NCI-H460 (cell line): ENCODE measurements at regions not wholly inside any gene's neighbourhood (a gene's known extent, or its start where the extent isn't known, plus 50 kb on each side); places are given as distances from the start of the nearest gene placed in this dataset.
"Not testable (repeated sequence)": the region's sequence is repeated elsewhere in the genome, so short reads cannot be mapped to it uniquely, and the experiment has no call there.

Source experiments
- DNase-seq: peaks from one replicate; pipeline ENCODE4 v3.0.0-alpha.2; 2016; ENCODE audit warnings: low read depth; ENCODE audit errors: extremely low read depth

DNA sequence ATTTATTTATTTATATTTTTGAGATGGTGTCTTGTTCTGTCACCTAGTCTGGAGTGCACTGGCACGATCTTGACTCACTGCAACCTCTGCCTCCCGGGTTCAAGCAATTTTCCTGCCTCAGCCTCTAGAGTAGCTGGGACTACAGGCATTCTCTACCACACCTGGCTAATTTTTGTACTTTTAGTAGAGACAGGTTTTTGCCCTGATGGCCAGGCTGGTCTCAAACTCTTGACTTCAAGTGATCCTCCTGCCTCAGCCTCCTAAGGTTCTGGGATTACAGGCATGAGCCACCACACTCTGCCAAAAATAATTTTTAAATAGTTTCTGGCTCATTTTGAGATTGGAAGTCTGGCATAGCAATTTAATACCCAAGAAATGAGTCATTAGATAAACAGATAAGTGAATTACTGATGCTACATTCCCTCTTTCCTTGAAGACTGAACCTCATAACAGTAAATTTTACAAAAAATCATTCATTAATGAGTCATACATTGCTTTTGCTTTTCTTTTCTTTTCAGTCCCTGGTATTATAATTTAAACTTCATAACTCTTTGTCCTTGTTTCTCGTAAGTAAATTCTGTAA is 881.6 kb upstream of the PIK3C3 start:
- no peak for DNase-seq

DNA sequence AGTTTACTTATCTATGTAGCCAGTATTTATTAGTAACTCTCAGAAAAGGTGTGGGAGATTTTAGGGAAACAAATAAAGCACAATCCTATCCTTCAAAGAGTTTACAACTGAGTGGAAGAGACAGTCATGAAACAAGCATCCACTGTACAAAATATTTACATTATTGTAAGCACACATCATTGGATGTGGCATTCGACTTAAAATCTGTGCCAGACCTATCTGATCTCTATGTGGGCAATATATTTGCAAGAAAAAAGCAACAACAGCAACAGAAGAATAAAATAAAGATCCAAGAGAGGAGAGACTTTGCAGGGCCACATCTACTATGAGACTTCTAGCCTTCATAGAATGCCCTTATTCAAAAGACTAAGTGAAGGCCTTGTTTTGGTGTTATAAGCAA is 882.1 kb upstream of the PIK3C3 start:
- DNase-seq, result no peak

- no peak for DNase-seq
These were observed 883.2 kb upstream of the PIK3C3 start for GRCh38 chr18:41071826-41072225.

GRCh38 chr18:41069167-41069566 is 885.9 kb upstream of the PIK3C3 start:
- DNase-seq, result no peak

DNA sequence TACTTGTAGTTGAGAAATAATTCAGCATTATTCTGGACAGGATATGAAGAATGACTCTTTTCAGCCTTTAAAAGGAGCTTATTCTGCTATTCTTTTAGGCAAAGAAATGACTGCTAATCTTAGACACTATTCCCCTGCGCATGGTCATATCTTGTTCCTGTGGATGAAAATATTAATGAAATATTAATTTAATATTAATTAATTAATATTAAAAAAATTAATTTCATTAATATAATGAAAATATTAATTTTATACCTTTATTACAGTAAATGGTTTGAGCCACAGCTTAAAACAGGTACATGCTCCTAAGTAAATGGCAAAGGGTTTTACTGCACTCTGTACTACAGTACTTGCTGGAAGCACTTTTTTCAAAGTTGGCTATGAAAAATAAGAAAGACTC is 890.1 kb upstream of the PIK3C3 start:
- DNase-seq, result no peak

GRCh38 chr18:41060967-41061366 is 894.1 kb upstream of the PIK3C3 start:
- DNase-seq, result no peak

DNA sequence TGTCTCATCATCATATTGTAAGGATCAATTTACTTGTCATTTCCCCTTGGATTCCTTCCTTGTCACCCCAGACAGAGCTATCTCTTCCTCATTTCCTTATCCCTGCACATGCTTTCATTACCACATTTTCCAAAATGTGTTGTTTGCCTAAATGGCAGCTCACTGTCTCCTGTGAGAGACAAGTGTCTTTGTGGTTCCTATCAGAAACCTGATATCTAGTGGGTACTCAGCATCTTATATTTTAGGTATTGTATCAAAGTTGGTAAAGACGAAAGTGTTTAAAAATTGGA is 896.0 kb upstream of the PIK3C3 start:
- no peak for DNase-seq

DNA sequence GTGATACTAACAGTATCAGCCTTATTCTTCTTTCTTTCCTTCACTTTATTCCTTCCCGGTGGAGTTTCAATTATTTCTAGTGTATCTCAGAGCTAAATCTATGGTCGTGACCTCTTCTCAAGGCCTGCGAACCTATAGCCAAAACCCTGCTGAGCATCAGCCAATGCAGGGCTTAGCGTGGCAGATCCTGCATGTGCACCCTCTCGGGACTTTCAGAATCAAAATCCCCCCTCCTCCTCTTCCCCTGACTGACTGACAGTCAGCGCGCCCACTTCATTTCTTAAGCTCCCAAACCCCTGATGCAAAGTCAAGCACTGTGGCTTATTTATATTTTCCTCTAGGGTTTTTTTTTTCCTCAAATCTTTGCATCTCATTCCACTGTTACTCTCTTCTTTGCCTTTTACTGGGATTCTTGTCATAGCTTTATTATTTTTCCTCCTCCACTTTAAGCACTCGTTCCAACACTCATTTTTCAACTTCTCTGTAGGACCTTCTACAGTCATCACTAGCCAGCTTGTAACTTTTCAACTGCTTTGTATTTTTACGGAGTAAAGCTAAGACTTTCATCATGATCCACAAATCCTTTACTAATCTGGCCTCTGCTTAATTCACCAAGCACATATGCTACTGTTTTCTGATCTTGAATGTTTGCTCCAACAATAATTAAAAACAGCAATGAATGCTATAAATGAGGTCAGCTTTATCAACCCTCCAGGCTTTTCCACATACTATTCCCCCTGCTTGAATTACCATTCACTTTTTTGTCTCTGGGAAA is 896.5 kb upstream of the PIK3C3 start:
- DNase-seq, result no peak

DNA sequence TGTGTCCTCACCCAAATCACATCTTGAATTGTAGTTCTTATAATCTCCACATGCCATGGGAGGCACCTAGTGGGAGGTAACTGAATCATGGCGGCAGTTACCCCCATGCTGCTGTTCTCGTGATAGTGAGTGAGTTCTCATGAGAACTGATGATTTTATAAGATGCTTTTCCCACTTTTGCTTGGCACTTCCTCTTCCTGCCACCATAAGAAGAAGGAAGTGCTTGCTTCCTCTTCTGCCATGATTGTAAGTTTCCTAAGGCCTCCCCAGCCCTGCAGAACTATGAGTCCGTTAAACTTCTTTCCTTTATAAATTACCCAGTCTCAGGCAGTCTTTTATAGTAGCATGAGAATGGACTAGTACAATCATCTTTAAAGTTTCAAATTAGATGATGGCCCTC is 902.4 kb upstream of the PIK3C3 start:
- DNase-seq, result no peak

GRCh38 chr18:41046250-41046649 is 908.8 kb upstream of the PIK3C3 start:
- not testable (repeated sequence) for DNase-seq

GRCh38 chr18:41043876-41044275 is 911.2 kb upstream of the PIK3C3 start:
- no peak for DNase-seq

DNA sequence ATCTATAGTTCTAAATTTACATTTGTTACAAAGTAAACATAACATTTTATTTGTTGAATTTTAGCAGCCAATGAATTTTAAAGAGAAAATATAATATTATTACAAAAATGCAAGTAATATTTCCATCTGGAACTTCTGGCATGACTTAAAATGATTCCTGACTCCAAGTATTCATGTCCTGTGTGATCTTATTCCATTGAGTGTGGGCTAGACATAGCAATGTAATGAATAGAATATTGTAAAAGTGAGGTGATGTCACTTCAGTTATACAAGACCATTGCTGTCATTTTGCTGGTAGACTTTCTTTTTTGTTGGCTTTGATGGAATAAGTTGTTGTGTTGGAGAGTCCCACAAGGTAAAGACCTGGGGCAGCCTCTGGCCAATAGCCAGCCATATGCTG is 912.2 kb upstream of the PIK3C3 start:
- no peak for DNase-seq

DNA sequence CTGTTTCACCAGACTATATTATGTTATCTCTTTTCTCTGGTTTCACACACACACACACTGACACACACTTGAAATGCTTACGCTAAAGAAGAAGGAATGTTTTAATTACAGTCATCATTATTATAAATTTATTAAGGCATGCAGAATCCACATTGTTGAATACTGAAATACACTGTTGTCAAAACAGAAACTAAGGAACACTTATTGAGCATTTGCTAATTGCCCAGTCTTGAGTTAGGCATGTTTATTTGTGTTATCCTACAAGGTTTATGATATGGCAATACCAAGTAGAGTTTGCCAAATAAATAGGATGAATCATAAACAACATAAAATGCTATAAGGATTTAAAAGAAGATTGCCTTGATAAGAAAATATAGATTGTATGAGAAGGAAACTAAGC is 917.0 kb upstream of the PIK3C3 start:
- no peak for DNase-seq

DNA sequence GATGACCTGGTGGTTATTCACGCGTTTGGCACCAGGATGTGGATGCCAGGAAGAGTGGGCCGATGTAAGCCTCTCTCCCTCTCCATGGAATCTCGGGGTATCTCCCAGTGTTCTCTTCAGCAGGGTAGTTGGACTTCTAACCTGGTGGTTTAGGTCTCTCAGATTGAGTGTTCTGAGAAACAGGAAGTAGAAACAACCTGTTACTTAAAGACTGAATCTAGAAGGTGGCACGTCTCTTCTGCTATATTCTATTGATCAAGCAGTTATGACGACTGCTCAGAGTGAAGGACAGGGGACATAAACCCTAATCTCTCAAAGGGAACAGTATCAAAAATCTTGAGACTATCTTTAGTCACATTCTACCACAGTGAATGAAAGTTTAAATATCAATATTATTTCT is 918.7 kb upstream of the PIK3C3 start:
- DNase-seq, result no peak

- no peak for DNase-seq
These were observed 920.6 kb upstream of the PIK3C3 start for GRCh38 chr18:41034413-41034812.

DNA sequence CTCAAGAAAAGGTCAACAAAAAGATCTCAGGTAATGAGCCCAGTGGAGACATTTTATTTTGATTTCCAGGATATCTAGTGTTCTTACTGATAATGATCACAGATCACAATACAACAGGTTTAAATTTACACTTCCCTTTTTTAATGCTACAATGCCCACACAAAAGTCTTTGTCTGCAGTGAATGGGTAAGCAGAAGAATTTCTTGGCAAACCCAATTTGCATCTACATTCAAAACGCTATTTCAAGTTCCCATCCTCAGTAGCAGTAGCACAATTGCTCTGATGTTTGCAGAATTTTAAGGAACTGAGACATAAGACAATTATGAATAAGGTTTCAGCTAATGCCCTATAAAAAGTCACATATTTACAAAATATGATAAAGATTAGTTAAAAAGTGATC is 929.4 kb upstream of the PIK3C3 start:
- DNase-seq, result no peak

GRCh38 chr18:41024792-41025191 is 930.2 kb upstream of the PIK3C3 start:
- no peak for DNase-seq

GRCh38 chr18:41022484-41022883 is 932.5 kb upstream of the PIK3C3 start:
- no peak for DNase-seq

DNA sequence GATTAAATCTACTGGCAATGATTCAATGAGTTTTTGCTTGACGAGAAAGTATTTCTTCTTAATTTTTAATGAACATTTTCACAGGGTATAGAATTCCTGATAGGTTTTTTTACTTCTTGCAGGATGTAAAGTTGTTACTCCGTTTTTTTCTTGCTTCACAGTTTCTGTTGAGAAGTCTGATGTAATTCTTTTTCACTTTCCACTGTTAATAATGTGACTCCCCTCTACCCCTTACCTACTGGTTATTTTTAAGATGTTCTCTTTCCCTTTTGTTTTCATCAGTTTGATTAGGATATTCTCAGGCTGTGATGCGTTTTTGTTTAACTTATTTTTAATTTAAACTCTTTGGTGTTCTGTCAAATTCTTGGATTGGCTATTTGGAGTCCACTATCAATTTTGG is 933.9 kb upstream of the PIK3C3 start:
- DNase-seq, result no peak

DNA sequence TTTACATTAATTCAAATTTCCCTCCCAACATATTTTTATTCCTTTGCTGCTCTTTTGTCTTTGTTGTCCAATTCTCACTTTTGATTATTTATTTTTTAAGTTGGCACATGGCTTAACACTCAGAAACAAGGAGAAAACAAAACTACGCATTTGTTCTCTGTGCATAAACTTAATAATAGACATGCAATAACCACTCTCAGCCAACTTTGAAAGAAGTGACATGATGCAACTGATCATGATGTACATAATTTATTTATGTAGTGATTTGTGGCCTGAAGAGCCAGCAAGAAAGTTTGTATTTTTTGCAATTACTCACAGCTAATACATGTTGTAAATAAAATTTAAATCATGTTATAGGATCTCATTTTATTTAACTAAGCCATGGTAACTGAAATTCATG is 942.8 kb upstream of the PIK3C3 start:
- DNase-seq, result no peak

GRCh38 chr18:41009926-41010325 is 945.1 kb upstream of the PIK3C3 start:
- DNase-seq, result no peak

DNA sequence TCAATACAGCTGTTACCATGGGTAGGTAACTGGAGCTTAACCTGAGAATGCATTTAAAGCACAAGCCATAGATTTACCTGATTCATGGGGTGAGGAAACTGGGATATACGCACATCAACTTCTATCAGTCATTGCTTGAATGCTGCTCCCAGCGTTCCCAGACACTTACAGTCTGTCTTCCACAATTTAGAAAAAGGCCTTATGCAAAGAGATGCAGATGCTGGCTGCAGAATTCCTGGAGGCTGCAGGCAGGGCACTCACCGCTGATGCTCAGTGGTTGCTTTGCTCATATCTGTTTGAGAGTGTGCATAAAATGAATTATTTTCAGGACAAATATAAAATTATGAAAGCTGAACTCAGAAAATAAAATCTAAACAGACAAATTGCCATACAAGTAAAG is 950.7 kb upstream of the PIK3C3 start:
- DNase-seq, result no peak

DNA sequence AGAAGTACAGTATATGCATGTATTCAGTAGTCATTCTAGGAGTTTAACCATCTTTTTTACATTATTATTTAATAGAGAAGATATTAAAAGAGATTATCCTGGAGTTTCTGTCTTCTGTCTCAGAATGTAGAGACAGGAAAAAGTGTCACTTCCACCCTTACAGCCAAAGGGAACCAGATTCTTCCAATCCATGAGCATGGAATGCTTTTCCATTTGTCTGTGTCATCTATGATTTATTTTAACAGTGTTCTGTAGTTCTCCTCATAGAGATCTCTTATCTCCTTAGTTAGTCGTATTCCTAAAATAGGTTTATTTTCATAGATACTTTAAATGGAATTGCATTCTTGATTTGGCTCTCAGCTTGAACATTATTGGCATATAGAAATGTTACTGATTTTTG is 959.5 kb upstream of the PIK3C3 start:
- no peak for DNase-seq
